ENCODE measurements at regions not wholly inside any gene's neighbourhood (a gene's known extent, or its start where the extent isn't known, plus 50 kb on each side); places are given as distances from the start of the nearest gene placed in this dataset.

GRCh38 chr9:126228111-126228780, 98.4 kb upstream of the MVB12B start:
- no peak for TF ChIP-seq CTCF (IDR thresholded peaks at IDR 0.05; ENCODE audit: low read depth, low read length)
- H3K9me3 ChIP-seq (ENCODE audit: severe bottlenecking), result no peaks in the 10 kb centered on the region
- H3K27ac ChIP-seq, result no peak overlapping the region
- H3K4me3 ChIP-seq (ENCODE audit: low read depth, low read length), result no peak overlapping the region
- no peak for DNase-seq
- H3K36me3 ChIP-seq, result no peaks in the 10 kb centered on the region
- no peaks in the 10 kb centered on the region for H3K27me3 ChIP-seq (ENCODE audit: insufficient read depth, low read depth, severe bottlenecking)

- Histone ChIP-seq H3K27ac (no peak overlapping the region), H3K36me3 (no peaks in the 10 kb centered on the region), H3K9me3 (ENCODE audit: severe bottlenecking) (no peaks in the 10 kb centered on the region), H3K27me3 (ENCODE audit: insufficient read depth, low read depth, severe bottlenecking) (no peaks in the 10 kb centered on the region), H3K4me3 (ENCODE audit: low read depth, low read length) (no peak overlapping the region)
- DNase-seq, result peak; percentile 84
- peak; percentile 99 for TF ChIP-seq CTCF (IDR thresholded peaks at IDR 0.05; ENCODE audit: low read depth, low read length)
These were observed 97.7 kb upstream of the MVB12B start for GRCh38 chr9:126228781-126229444.

- Histone ChIP-seq H3K27ac (no peak overlapping the region), H3K9me3 (ENCODE audit: severe bottlenecking) (no peaks in the 10 kb centered on the region), H3K4me3 (ENCODE audit: low read depth, low read length) (no peak overlapping the region), H3K36me3 (no peaks in the 10 kb centered on the region), H3K27me3 (ENCODE audit: insufficient read depth, low read depth, severe bottlenecking) (no peaks in the 10 kb centered on the region)
- no peak for TF ChIP-seq CTCF (IDR thresholded peaks at IDR 0.05; ENCODE audit: low read depth, low read length)
- no peak for DNase-seq
These were observed 97.1 kb upstream of the MVB12B start for GRCh38 chr9:126229501-126229900.

- TF ChIP-seq CTCF (IDR thresholded peaks at IDR 0.05; ENCODE audit: low read depth, low read length), result no peak
- no peaks in the 10 kb centered on the region for H3K36me3 ChIP-seq
- H3K27ac ChIP-seq, result no peak overlapping the region
- no peak overlapping the region for H3K4me3 ChIP-seq (ENCODE audit: low read depth, low read length)
- no peak for DNase-seq
- no peaks in the 10 kb centered on the region for H3K9me3 ChIP-seq (ENCODE audit: severe bottlenecking)
- no peaks in the 10 kb centered on the region for H3K27me3 ChIP-seq (ENCODE audit: insufficient read depth, low read depth, severe bottlenecking)
These were observed 95.9 kb upstream of the MVB12B start for GRCh38 chr9:126230692-126231091.

DNA sequence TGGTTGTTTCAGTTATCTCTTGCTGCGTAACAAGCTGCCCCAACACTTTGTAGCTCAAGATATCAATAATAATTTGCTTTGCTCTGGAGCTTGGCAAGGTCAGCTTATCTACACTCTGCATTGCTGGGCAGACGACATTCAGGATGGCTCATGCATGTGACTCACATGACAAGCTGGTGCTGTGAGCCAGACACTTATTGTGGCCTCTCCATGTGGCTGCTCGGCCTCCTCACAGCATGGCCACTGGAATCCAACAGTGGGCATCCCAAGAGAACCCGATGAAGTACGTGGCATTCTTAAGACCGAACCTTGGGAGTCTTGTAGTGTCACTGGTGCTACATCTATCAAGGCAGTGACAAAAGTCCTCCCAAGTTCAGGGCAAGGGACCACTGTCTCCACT, 94.2 kb upstream of the MVB12B start:
- no peak for DNase-seq

More for the DNA sequence above, 94.2 kb upstream of the MVB12B start:
- Histone ChIP-seq H3K4me3 (ENCODE audit: low read depth, low read length) (no peak overlapping the region), H3K27ac (no peak overlapping the region), H3K36me3 (no peaks in the 10 kb centered on the region), H3K27me3 (ENCODE audit: insufficient read depth, low read depth, severe bottlenecking) (no peaks in the 10 kb centered on the region), H3K9me3 (ENCODE audit: severe bottlenecking) (no peaks in the 10 kb centered on the region)
- TF ChIP-seq CTCF (IDR thresholded peaks at IDR 0.05; ENCODE audit: low read depth, low read length), result no peak
